Transverse colon (tissue), 4 donors: ENCODE measurements at regions not wholly inside any gene's neighbourhood (a gene's known extent, or its start where the extent isn't known, plus 50 kb on each side); places are given as distances from the start of the nearest gene placed in this dataset.

Experiments
- DNase-seq: peaks from one replicate; pipeline ENCODE4 v3.0.0-alpha.2; 2019
- H3K27ac ChIP-seq, 4 donors: fragments of 200-600 bp; sonication (generic); 2 replicates each; pipeline ENCODE4 v1.5.1; 2016 to 2018; ENCODE audit warnings: inconsistent platforms in 4 of 4
- H3K27me3 ChIP-seq: fragments of 200-600 bp; sonication (generic); 2 replicates; pipeline ENCODE4 v1.5.1; 2017; ENCODE audit warnings: inconsistent platforms
- H3K36me3 ChIP-seq, 4 donors: fragments of 200-600 bp; sonication (generic); 2 replicates each; pipeline ENCODE4 v1.5.1; 2017 to 2019; ENCODE audit warnings: inconsistent platforms in 4 of 4
- H3K4me1 ChIP-seq, 4 donors: fragments of 200-600 bp; sonication (generic); 2 replicates each; pipeline ENCODE4 v1.5.1; 2017 to 2020; ENCODE audit warnings: inconsistent platforms in 4 of 4
- H3K4me3 ChIP-seq, 4 donors: fragments of 200-600 bp; sonication (generic); 1 replicate in 1 of 4; 2 replicates in 3 of 4; pipeline versions ENCODE4 v1.5.1 to v1.6.1; 2017 to 2019; ENCODE audit warnings: inconsistent platforms in 4 of 4
- H3K9me3 ChIP-seq, 2 donors: fragments of 200-600 bp; sonication (generic); 2 replicates each; pipeline ENCODE4 v1.5.1; 2017 to 2019; ENCODE audit warnings: inconsistent platforms in 2 of 2
- CTCF ChIP-seq, 5 experiments: fragments of 200-600 bp in 3 of 5; fragments of 450-650 bp in 2 of 5; sonication (generic) in 3 of 5; IDR thresholded peaks; 1 replicate in 2 of 5; 2 replicates in 3 of 5; pipeline ENCODE4 v1.5.1; 2016 to 2017; ENCODE audit warnings: antibody characterized with exemption in 5 of 5, inconsistent platforms in 3 of 5, mild to moderate bottlenecking in 2 of 5, moderate library complexity in 1 of 5
- EP300 ChIP-seq: sonication (generic); formaldehyde crosslinking; IDR thresholded peaks from one replicate; pipeline ENCODE4 v1.6.1; 2017; ENCODE audit warnings: antibody characterized with exemption, low read depth
- POLR2A ChIP-seq: fragments of 450-650 bp; IDR thresholded peaks from one replicate; pipeline ENCODE4 v1.6.1; 2016; ENCODE audit warnings: antibody characterized with exemption, mild to moderate bottlenecking, moderate library complexity
- POLR2AphosphoS5 ChIP-seq, 3 donors: sonication (generic); formaldehyde crosslinking; IDR thresholded peaks; one replicate each; pipeline ENCODE4 v1.6.1; 2016; ENCODE audit warnings: antibody characterized with exemption in 3 of 3
- WGBS, 2 donors: methylation state at CpG; one replicate each; pipeline ENCODE4 v1.1.5; 2018; ENCODE audit warnings: low coverage in 1 of 2; 5-methylcytosine and 5-hydroxymethylcytosine counted together
- in situ Hi-C, 4 donors: fragments of 200-750 bp; cut with MboI; loops; one replicate each; pipeline versions ENCODE4 v1.15.0 to v1.15.1; 2017; ENCODE audit warnings: low sequenced_read_pairs in 3 of 4, low pct_ligation_motif_present in 1 of 4, low pct_unique_long_range_greater_than_20kb in 1 of 4
- intact Hi-C: fragments of 100-400 bp; cut with DNase I; formaldehyde crosslinking; loops from one replicate; pipeline ENCODE4 v1.15.1; 2023; ENCODE audit warnings: low total_unique reads

GRCh38 chr1:163774401-163774945 is 452.7 kb downstream of the NUF2 start:
- Histone ChIP-seq H3K27ac (no peak overlapping the region), H3K4me1 (no peaks in the 10 kb centered on the region), H3K4me3 (no peak overlapping the region), H3K9me3 (peaks cover 0 to 6% of the 10 kb centered on the region in 2 donors), H3K27me3 (no peaks in the 10 kb centered on the region), H3K36me3 (no peaks in the 10 kb centered on the region)
- intact Hi-C loops (no loop called here), in situ Hi-C loops (no loop called here)
- TF ChIP-seq CTCF (IDR thresholded peaks at IDR 0.05): no peak
- TF ChIP-seq POLR2A: no peak
- no peak for TF ChIP-seq EP300
- DNase-seq: no peak
- WGBS, 2 donors: 71 to 93% methylated on average over 3 to 9 of the region's 9 CpGs

- DNase-seq: no peak
- intact Hi-C loops: no loop called here
- H3K4me1 ChIP-seq: no peaks in the 10 kb centered on the region
- in situ Hi-C loops: no loop called here
- H3K27ac ChIP-seq: no peak overlapping the region
- TF ChIP-seq POLR2A (no peak), EP300 (no peak)
- no peak overlapping the region for H3K4me3 ChIP-seq
- 49 to 60% methylated on average over 3 to 8 of the region's 8 CpGs for WGBS, 2 donors
- H3K27me3 ChIP-seq: no peaks in the 10 kb centered on the region
- H3K36me3 ChIP-seq: no peaks in the 10 kb centered on the region
- H3K9me3 ChIP-seq: peaks cover 0 to 6% of the 10 kb centered on the region in 2 donors
Measured at GRCh38 chr1:163774978-163775620, 453.3 kb downstream of the NUF2 start.

GRCh38 chr1:163777205-163777604 is 455.5 kb downstream of the NUF2 start:
- Histone ChIP-seq H3K4me1 (no peaks in the 10 kb centered on the region), H3K4me3 (no peak overlapping the region), H3K27ac (no peak overlapping the region), H3K9me3 (peaks cover 8 to 16% of the 10 kb centered on the region in 2 donors), H3K27me3 (no peaks in the 10 kb centered on the region), H3K36me3 (no peaks in the 10 kb centered on the region)
- TF ChIP-seq POLR2AphosphoS5 (IDR thresholded peaks at IDR 0.05) (no peak), CTCF (IDR thresholded peaks at IDR 0.05) (no peak), EP300 (no peak), POLR2A (no peak)
- intact Hi-C loops: no loop called here
- no peak for DNase-seq
- in situ Hi-C loops: no loop called here

GRCh38 chr1:163781146-163781545 is 459.4 kb downstream of the NUF2 start:
- Histone ChIP-seq H3K4me1 (no peaks in the 10 kb centered on the region), H3K36me3 (no peaks in the 10 kb centered on the region), H3K9me3 (peaks cover 8 to 16% of the 10 kb centered on the region in 2 donors), H3K27ac (no peak overlapping the region), H3K4me3 (no peak overlapping the region), H3K27me3 (no peaks in the 10 kb centered on the region)
- intact Hi-C loops (no loop called here), in situ Hi-C loops (no loop called here)
- DNase-seq: no peak
- TF ChIP-seq CTCF (IDR thresholded peaks at IDR 0.05): no peak
- TF ChIP-seq POLR2A: no peak
- TF ChIP-seq POLR2AphosphoS5 (IDR thresholded peaks at IDR 0.05): no peak

- no peak overlapping the region for H3K27ac ChIP-seq
Measured at GRCh38 chr1:163785868-163786405, 464.2 kb downstream of the NUF2 start.

More at GRCh38 chr1:163785868-163786405, 464.2 kb downstream of the NUF2 start:
- 77 to 88% methylated on average over 2 of the region's 2 CpGs for WGBS, 2 donors
- H3K4me3 ChIP-seq: no peak overlapping the region
- intact Hi-C loops: no loop called here
- no peak for TF ChIP-seq EP300
- TF ChIP-seq CTCF (IDR thresholded peaks at IDR 0.05): no peak
- TF ChIP-seq POLR2AphosphoS5 (IDR thresholded peaks at IDR 0.05): no peak
- no peak for TF ChIP-seq POLR2A
- in situ Hi-C loops: no loop called here
- no peaks in the 10 kb centered on the region for H3K4me1 ChIP-seq
- no peaks in the 10 kb centered on the region for H3K27me3 ChIP-seq
- no peaks in the 10 kb centered on the region for H3K36me3 ChIP-seq
- DNase-seq: no peak
- H3K9me3 ChIP-seq: peaks cover 6% of the 10 kb centered on the region in 2 donors
